MM.1S (cell line): ENCODE measurements at regions not wholly inside any gene's neighbourhood (a gene's known extent, or its start where the extent isn't known, plus 50 kb on each side); places are given as distances from the start of the nearest gene placed in this dataset.

Source experiments
- DNase-seq: peaks from one replicate; pipeline ENCODE4 v3.0.0-alpha.2; 2015
- H2AFZ ChIP-seq: fragments of 300-600 bp; sonication (generic); 2 replicates; pipeline ENCODE4 v1.6.0; 2016; ENCODE audit warnings: antibody characterized with exemption, low read length
- H3F3A ChIP-seq: fragments of 300-600 bp; sonication (generic); 2 replicates; pipeline ENCODE4 v1.6.1; 2016; ENCODE audit warnings: mild to moderate bottlenecking, antibody characterized with exemption, low read length, moderate library complexity, mixed read lengths; ENCODE audit not compliant: insufficient read depth
- H3K27ac ChIP-seq: fragments of 300-600 bp; sonication (generic); 2 replicates; pipeline ENCODE4 v1.5.1; 2016; ENCODE audit warnings: mild to moderate bottlenecking, low read length
- H3K27me3 ChIP-seq: fragments of 300-600 bp; sonication (generic); replicated peaks from 2 replicates; pipeline ENCODE4 v1.6.0; 2016; ENCODE audit warnings: low read length; ENCODE audit not compliant: insufficient read depth
- H3K36me3 ChIP-seq: fragments of 300-600 bp; sonication (generic); replicated peaks from 2 replicates; pipeline ENCODE4 v1.6.1; 2016; ENCODE audit warnings: mild to moderate bottlenecking, low read length, mixed read lengths; ENCODE audit not compliant: insufficient read depth
- H3K4me1 ChIP-seq: fragments of 300-600 bp; sonication (generic); 2 replicates; pipeline ENCODE4 v1.6.1; 2016; ENCODE audit warnings: low read length, mixed read lengths
- H3K4me2 ChIP-seq: fragments of 300-600 bp; sonication (generic); 2 replicates; pipeline ENCODE4 v1.6.0; 2016; ENCODE audit warnings: low read depth, low read length
- H3K4me3 ChIP-seq: fragments of 300-600 bp; sonication (generic); 2 replicates; pipeline ENCODE4 v1.5.1; 2016; ENCODE audit warnings: low read length, mixed read lengths
- H3K79me2 ChIP-seq: fragments of 300-600 bp; sonication (generic); 2 replicates; pipeline ENCODE4 v1.6.1; 2016; ENCODE audit warnings: mixed run types, low read length, mixed read lengths
- H3K9ac ChIP-seq: fragments of 300-600 bp; sonication (generic); 2 replicates; pipeline ENCODE4 v1.6.1; 2016; ENCODE audit warnings: low read length, mixed read lengths
- H3K9me2 ChIP-seq: fragments of 300-600 bp; sonication (generic); replicated peaks from 2 replicates; pipeline ENCODE4 v1.6.1; 2016; ENCODE audit warnings: mild to moderate bottlenecking, low read length, mixed read lengths; ENCODE audit not compliant: insufficient read depth
- H3K9me3 ChIP-seq: fragments of 300-600 bp; sonication (generic); replicated peaks from 2 replicates; pipeline ENCODE4 v1.6.1; 2016; ENCODE audit warnings: mild to moderate bottlenecking, low read length, mixed read lengths; ENCODE audit not compliant: insufficient read depth
- H4K20me1 ChIP-seq: fragments of 300-600 bp; sonication (generic); 2 replicates; pipeline ENCODE4 v1.6.1; 2016; ENCODE audit warnings: mild to moderate bottlenecking, low read length, moderate library complexity, mixed read lengths; ENCODE audit not compliant: insufficient read depth
- EZH2 ChIP-seq: fragments of 300-600 bp; sonication (generic); optimal IDR thresholded peaks from 2 replicates; pipeline ENCODE3; 2017; ENCODE audit warnings: low read depth, mild to moderate bottlenecking, antibody characterized with exemption, low read length, mixed read lengths
- EZH2phosphoT487 ChIP-seq: fragments of 300-600 bp; sonication (generic); IDR thresholded peaks from 2 replicates; pipeline ENCODE4 v1.6.1; 2018; ENCODE audit warnings: antibody characterized with exemption, low read length
- TF ChIP-seq, protein P1 (sequence below): fragments of 300-600 bp; sonication (generic); IDR thresholded peaks from 2 replicates; pipeline ENCODE4 v1.5.1; 2016; ENCODE audit warnings: antibody characterized with exemption, low read length, mixed read lengths

DNA sequence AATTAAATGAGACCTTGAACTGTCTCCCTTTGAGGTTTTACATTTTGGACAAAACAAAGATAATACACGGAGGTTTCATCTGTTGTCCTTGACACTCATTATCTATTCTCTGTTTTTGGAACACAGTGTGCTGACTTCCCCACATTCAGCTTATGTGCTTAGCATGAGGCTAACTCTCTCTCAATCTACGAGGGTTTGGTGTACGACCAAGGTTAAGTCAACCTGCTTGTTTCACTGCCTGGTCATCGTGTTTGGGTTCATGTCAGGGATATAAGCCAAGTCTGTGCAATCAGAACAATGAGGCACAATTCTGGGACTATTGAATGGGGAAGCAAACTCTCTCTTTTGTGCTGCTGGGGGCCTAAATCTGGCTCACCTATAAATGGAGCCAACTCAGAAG, 328.5 kb upstream of the USP25 start:
- Histone ChIP-seq H3K36me3 (no peaks in the 10 kb centered on the region), H3K9me2 (no peaks in the 10 kb centered on the region), H3F3A (no peaks in the 10 kb centered on the region), H4K20me1 (no peaks in the 10 kb centered on the region), H3K79me2 (no peaks in the 10 kb centered on the region), H3K27ac (no peak overlapping the region), H3K4me1 (no peaks in the 10 kb centered on the region), H2AFZ (no peak overlapping the region), H3K4me3 (no peak overlapping the region), H3K9ac (no peak overlapping the region), H3K9me3 (no peaks in the 10 kb centered on the region), H3K27me3 (no peaks in the 10 kb centered on the region), H3K4me2 (no peak overlapping the region)
- no peak for DNase-seq
- TF ChIP-seq EZH2phosphoT487 (no peak), EZH2 (no peak)
- TF ChIP-seq, protein P1, sequence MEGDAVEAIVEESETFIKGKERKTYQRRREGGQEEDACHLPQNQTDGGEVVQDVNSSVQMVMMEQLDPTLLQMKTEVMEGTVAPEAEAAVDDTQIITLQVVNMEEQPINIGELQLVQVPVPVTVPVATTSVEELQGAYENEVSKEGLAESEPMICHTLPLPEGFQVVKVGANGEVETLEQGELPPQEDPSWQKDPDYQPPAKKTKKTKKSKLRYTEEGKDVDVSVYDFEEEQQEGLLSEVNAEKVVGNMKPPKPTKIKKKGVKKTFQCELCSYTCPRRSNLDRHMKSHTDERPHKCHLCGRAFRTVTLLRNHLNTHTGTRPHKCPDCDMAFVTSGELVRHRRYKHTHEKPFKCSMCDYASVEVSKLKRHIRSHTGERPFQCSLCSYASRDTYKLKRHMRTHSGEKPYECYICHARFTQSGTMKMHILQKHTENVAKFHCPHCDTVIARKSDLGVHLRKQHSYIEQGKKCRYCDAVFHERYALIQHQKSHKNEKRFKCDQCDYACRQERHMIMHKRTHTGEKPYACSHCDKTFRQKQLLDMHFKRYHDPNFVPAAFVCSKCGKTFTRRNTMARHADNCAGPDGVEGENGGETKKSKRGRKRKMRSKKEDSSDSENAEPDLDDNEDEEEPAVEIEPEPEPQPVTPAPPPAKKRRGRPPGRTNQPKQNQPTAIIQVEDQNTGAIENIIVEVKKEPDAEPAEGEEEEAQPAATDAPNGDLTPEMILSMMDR, result no peak

DNA sequence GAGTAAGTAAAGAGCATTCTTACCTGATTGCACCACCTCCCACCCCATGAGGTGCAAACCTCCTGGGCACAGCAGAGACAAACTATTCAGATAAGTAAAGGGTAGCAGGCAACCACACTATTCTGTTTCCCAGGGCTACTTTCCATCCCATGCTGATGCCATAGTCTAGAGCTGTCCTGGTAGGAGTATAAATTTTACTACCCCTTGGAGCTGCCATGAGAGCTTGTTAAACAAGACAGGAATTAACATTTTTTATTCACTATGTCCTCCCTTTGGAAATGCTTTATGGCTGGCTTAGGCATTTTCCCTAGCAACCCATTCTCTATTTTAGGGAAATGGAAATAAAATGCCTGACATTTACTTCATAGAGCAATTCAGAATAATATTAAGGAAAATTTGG, 324.6 kb upstream of the USP25 start:
- DNase-seq, result no peak
- no peaks in the 10 kb centered on the region for H3K79me2 ChIP-seq
- peaks cover 5% of the 10 kb centered on the region for H3K4me1 ChIP-seq
- H3K9me3 ChIP-seq, result no peaks in the 10 kb centered on the region
- no peaks in the 10 kb centered on the region for H3K36me3 ChIP-seq
- H3K27me3 ChIP-seq, result peaks cover 6% of the 10 kb centered on the region; the same call in 1 of the 2 replicates
- no peak overlapping the region for H3K27ac ChIP-seq
- no peak overlapping the region for H3K9ac ChIP-seq
- H3K4me3 ChIP-seq, result no peak overlapping the region
- H3K9me2 ChIP-seq, result no peaks in the 10 kb centered on the region
- peaks cover 6% of the 10 kb centered on the region for H3F3A ChIP-seq
- no peak overlapping the region for H3K4me2 ChIP-seq
- no peak overlapping the region for H2AFZ ChIP-seq
- no peaks in the 10 kb centered on the region for H4K20me1 ChIP-seq
- TF ChIP-seq, protein P1, result no peak
- TF ChIP-seq EZH2 (no peak), EZH2phosphoT487 (no peak)

DNA sequence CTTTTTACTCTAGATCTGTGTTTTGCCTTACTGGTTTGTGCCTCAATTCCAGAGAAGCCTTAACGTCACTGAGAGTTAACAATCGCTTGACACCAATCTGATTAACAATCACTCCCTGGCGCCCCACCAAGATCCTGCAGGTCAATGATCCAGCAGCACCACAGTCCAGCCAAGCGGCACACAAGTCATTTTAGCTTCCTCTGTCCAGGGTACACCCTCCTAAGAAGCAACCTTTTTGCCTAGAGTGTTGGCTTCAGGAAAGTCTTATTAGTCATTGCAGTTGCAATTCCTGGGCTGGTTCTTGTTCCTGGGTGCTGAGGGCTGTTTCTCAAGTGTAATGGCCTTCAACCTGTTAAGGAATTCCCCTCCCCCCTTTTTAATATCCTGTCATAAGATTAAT, 323.0 kb upstream of the USP25 start:
- Histone ChIP-seq H3K27ac (no peak overlapping the region), H2AFZ (no peak overlapping the region), H3K79me2 (no peaks in the 10 kb centered on the region), H3K9me3 (no peaks in the 10 kb centered on the region), H3K9me2 (no peaks in the 10 kb centered on the region), H3K36me3 (no peaks in the 10 kb centered on the region), H3K4me2 (no peak overlapping the region), H4K20me1 (no peaks in the 10 kb centered on the region), H3K4me1 (peaks cover 5% of the 10 kb centered on the region), H3K27me3 (peaks cover 15% of the 10 kb centered on the region; the same call in 1 of the 2 replicates), H3K9ac (no peak overlapping the region), H3F3A (peaks cover 6% of the 10 kb centered on the region), H3K4me3 (no peak overlapping the region)
- no peak for TF ChIP-seq EZH2
- TF ChIP-seq, protein P1, result no peak
- no peak for TF ChIP-seq EZH2phosphoT487
- DNase-seq, result no peak
